Heart left ventricle (tissue), 16 donors: ENCODE measurements at regions not wholly inside any gene's neighbourhood (a gene's known extent, or its start where the extent isn't known, plus 50 kb on each side); places are given as distances from the start of the nearest gene placed in this dataset.
A peak's percentile ranks its signal among the peaks of the same experiment; 100 is the strongest.
"Not testable (repeated sequence)": the region's sequence is repeated elsewhere in the genome, so short reads cannot be mapped to it uniquely, and the experiment has no call there.

Experiments used
- ATAC-seq, 4 donors: fragments of 200-7000 bp; cut with Tn5 transposase; one replicate each; pipeline ENCODE4 v1.9.1; 2020 to 2022; ENCODE audit warnings: moderate library complexity in 4 of 4, mild to moderate bottlenecking in 3 of 4, moderate number of reproducible peaks in 1 of 4
- DNase-seq, 5 donors: peaks; one replicate each; pipeline ENCODE4 v3.0.0-alpha.2; 2020
- H3K27ac ChIP-seq, 12 donors: fragments of 200-600 bp; sonication (generic) in 4 of 12; one replicate each; pipeline versions ENCODE4 v1.5.0 to v1.8.0; 2016 to 2022; ENCODE audit warnings: mild to moderate bottlenecking in 2 of 12
- H3K27me3 ChIP-seq, 9 donors: fragments of 200-600 bp; sonication (generic) in 2 of 9; one replicate each; pipeline versions ENCODE4 v1.5.1 to v1.8.0; 2016 to 2022; ENCODE audit warnings: mild to moderate bottlenecking in 3 of 9
- H3K36me3 ChIP-seq, 9 donors: fragments of 200-600 bp; sonication (generic) in 2 of 9; one replicate each; pipeline versions ENCODE4 v1.5.0 to v1.8.0; 2018 to 2022; ENCODE audit warnings: mild to moderate bottlenecking in 2 of 9
- H3K4me1 ChIP-seq, 12 donors: fragments of 200-600 bp; sonication (generic) in 4 of 12; one replicate each; pipeline versions ENCODE4 v1.5.0 to v1.8.0; 2016 to 2022; ENCODE audit warnings: mild to moderate bottlenecking in 3 of 12
- H3K4me3 ChIP-seq, 12 donors: fragments of 200-600 bp; sonication (generic) in 4 of 12; one replicate each; pipeline versions ENCODE4 v1.5.0 to v1.8.0; 2017 to 2022; ENCODE audit warnings: mild to moderate bottlenecking in 9 of 12, moderate library complexity in 4 of 12
- H3K9me3 ChIP-seq, 12 donors: fragments of 200-600 bp; sonication (generic) in 4 of 12; one replicate each; pipeline versions ENCODE4 v1.5.0 to v1.8.0; 2016 to 2022; ENCODE audit warnings: mild to moderate bottlenecking in 1 of 12
- POLR2A ChIP-seq, 2 donors: fragments of 450-650 bp; IDR thresholded peaks; one replicate each; pipeline ENCODE4 v1.6.1; 2017; ENCODE audit warnings: antibody characterized with exemption in 2 of 2, mild to moderate bottlenecking in 2 of 2, moderate library complexity in 2 of 2
- WGBS, 4 donors: extraction: QIAGEN DNeasy Blood & Tissue Kit in 2 of 4; methylation state at CpG; one replicate each; pipeline versions ENCODE4 v1.1.5 to v1.1.7; 2013 to 2018; 5-methylcytosine and 5-hydroxymethylcytosine counted together
- intact Hi-C, 10 donors: fragments of 100-400 bp; cut with DNase I; formaldehyde crosslinking; loops; one replicate each; pipeline versions ENCODE4 v1.11.1 to v1.14.2; 2022
- TF ChIP-seq, protein P1 (sequence below), 12 donors: fragments of 200-600 bp; sonication (generic) in 4 of 12; IDR thresholded peaks; one replicate each; pipeline versions ENCODE4 v1.5.0 to v1.8.0; 2018 to 2022; ENCODE audit warnings: antibody characterized with exemption in 12 of 12, mild to moderate bottlenecking in 5 of 12
- donor health status: ischemic (EF 13 %, LVEDD 7.1; RV severe dilation, severe dysfunction).
- donor health status: healthy with polysubstance abuse.
- donor health status: DM: no; HTN: yes; CAD: no.
- donor health status: DM: no; HTN: no; CAD: no.
- donor health status: ischemic (EF 25% LVEDD 6.9; RV normal size, moderate dysfunction).
- donor health status: ischemic (EF 25% LVEDD 5.7; RV mildly dilated, moderate dysfunction).
- donor health status: healthy.
- donor health status: DM: yes; HTN: yes; CAD: no.
- donor health status: ischemic (EF 35%, LVEDD 5.7; RV mildly dilated, moderate dysfunction).
- donor health status: nonischemic (EF 11% LVEDD 7.7; RV severe dilation, severe dysfunction).
- donor health status: DM: yes; HTN: yes; CAD: no.
- donor health status: PGD.
- donor health status: ischemic (EF 29% LVEDD 5.4; RV normal size, mild dysfunction).
- donor health status: nonischemic (EF 23%, LVEDD 6.1; RV moderate dilation, normal function).

- Histone ChIP-seq H3K4me3 (no peak overlapping the region), H3K27ac (no peak overlapping the region), H3K36me3 (no peaks in the 10 kb centered on the region), H3K27me3 (no peaks in the 10 kb centered on the region), H3K4me1 (peaks cover 0 to 7% (median 0%) of the 10 kb centered on the region in 12 donors), H3K9me3 (no peaks in the 10 kb centered on the region)
- intact Hi-C loops: loop anchor here (2.0 to 10.0 kb wide), 7 partner anchors 339 to 1039 kb away; no protein-coding TSS in a partner anchor
- WGBS, 4 donors: 27 to 32% (median 29%) methylated on average over 3 of the region's 3 CpGs
- DNase-seq: peak in 2 of 5 donors; percentile 8 to 37
- no peak for TF ChIP-seq POLR2A (IDR thresholded peaks at IDR 0.05)
- TF ChIP-seq, protein P1, sequence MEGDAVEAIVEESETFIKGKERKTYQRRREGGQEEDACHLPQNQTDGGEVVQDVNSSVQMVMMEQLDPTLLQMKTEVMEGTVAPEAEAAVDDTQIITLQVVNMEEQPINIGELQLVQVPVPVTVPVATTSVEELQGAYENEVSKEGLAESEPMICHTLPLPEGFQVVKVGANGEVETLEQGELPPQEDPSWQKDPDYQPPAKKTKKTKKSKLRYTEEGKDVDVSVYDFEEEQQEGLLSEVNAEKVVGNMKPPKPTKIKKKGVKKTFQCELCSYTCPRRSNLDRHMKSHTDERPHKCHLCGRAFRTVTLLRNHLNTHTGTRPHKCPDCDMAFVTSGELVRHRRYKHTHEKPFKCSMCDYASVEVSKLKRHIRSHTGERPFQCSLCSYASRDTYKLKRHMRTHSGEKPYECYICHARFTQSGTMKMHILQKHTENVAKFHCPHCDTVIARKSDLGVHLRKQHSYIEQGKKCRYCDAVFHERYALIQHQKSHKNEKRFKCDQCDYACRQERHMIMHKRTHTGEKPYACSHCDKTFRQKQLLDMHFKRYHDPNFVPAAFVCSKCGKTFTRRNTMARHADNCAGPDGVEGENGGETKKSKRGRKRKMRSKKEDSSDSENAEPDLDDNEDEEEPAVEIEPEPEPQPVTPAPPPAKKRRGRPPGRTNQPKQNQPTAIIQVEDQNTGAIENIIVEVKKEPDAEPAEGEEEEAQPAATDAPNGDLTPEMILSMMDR (IDR thresholded peaks at IDR 0.05): peak; percentile 80 to 97 (median 90)
- peak in 3 of 4 donors; percentile 66 to 74 (median 74) for ATAC-seq
Observed at GRCh38 chr9:75265525-75265972, 177.2 kb downstream of the OSTF1 start.

- no peak for ATAC-seq
- intact Hi-C loops: loop anchor here in 9 of 10 donors (5.0 to 10.0 kb wide), 6 partner anchors 336 to 1036 kb away; no protein-coding TSS in a partner anchor
- WGBS, 4 donors: 84 to 96% (median 94%) methylated on average over 5 of the region's 5 CpGs
- no peaks in the 10 kb centered on the region for H3K36me3 ChIP-seq
- H3K27me3 ChIP-seq: no peaks in the 10 kb centered on the region
- no peak overlapping the region for H3K4me3 ChIP-seq
- H3K9me3 ChIP-seq: peaks cover 0 to 26% (median 8%) of the 10 kb centered on the region in 12 donors
- H3K27ac ChIP-seq: no peak overlapping the region
- no peak for DNase-seq
- H3K4me1 ChIP-seq: peaks cover 0 to 7% (median 0%) of the 10 kb centered on the region in 12 donors
- TF ChIP-seq, protein P1 (IDR thresholded peaks at IDR 0.05): no peak
Observed at GRCh38 chr9:75269197-75269596, 180.9 kb downstream of the OSTF1 start.

- H3K4me1 ChIP-seq, ATAC-seq, DNase-seq, H3K27me3 ChIP-seq, intact Hi-C loops, H3K4me3 ChIP-seq, H3K27ac ChIP-seq, H3K36me3 ChIP-seq: not testable (repeated sequence)
- H3K9me3 ChIP-seq: peaks cover 0 to 43% (median 8%) of the 10 kb centered on the region in 12 donors
- 84 to 89% (median 88%) methylated on average over 9 to 10 of the region's 10 CpGs for WGBS, 4 donors
Observed at GRCh38 chr9:75273055-75273454, 184.7 kb downstream of the OSTF1 start.

GRCh38 chr9:75274781-75275180 lies 186.5 kb downstream of the OSTF1 start:
- Histone ChIP-seq H3K27me3 (no peaks in the 10 kb centered on the region), H3K27ac (no peak overlapping the region), H3K4me1 (no peaks in the 10 kb centered on the region), H3K9me3 (peaks cover 0 to 44% (median 8%) of the 10 kb centered on the region in 12 donors), H3K36me3 (no peaks in the 10 kb centered on the region), H3K4me3 (no peak overlapping the region)
- DNase-seq (no peak), ATAC-seq (no peak)
- TF ChIP-seq, protein P1 (IDR thresholded peaks at IDR 0.05): no peak
- no peak for TF ChIP-seq POLR2A (IDR thresholded peaks at IDR 0.05)
- intact Hi-C loops: no loop called here

DNA sequence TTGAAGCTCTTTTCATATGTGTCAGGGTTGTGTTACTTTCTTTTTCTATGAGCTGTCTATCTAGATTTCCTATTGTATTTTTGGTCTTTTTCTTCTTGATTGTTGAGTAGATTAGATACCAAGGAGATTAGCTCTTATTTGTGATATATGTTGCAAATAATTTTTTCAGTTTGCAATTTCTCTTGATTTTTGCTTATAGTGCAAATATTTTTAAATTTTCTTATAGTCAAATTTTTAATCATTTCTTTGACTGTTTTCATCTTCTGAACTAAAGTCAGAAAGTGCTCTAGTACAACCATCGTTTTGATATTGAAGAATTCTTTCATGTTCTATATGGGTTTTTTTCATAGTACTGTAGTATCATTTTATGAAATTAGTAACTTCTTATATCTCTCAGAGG lies 193.7 kb downstream of the OSTF1 start:
- ATAC-seq: no peak
- Histone ChIP-seq H3K27me3 (no peaks in the 10 kb centered on the region), H3K27ac (no peak overlapping the region), H3K9me3 (peaks cover 0 to 39% (median 5%) of the 10 kb centered on the region in 12 donors), H3K4me1 (no peaks in the 10 kb centered on the region), H3K4me3 (no peak overlapping the region), H3K36me3 (no peaks in the 10 kb centered on the region)
- no peak for DNase-seq
- WGBS, 4 donors: 86 to 98% (median 88%) methylated on average over 1 of the region's 1 CpG
- TF ChIP-seq, protein P1 (IDR thresholded peaks at IDR 0.05): no peak
- TF ChIP-seq POLR2A (IDR thresholded peaks at IDR 0.05): no peak
- intact Hi-C loops: no loop called here
